SJCRH30 (cell line): ENCODE measurements at regions not wholly inside any gene's neighbourhood (a gene's known extent, or its start where the extent isn't known, plus 50 kb on each side); places are given as distances from the start of the nearest gene placed in this dataset.

Experiments used
- DNase-seq, 2 experiments: peaks; one replicate each; pipeline ENCODE4 v3.0.0-alpha.2; 2015 to 2020
- H3K27ac ChIP-seq: fragments of 250-450 bp; sonication (Bioruptor Pico); 2 replicates; pipeline ENCODE4 v1.5.1; 2020; ENCODE audit warnings: mild to moderate bottlenecking, moderate library complexity
- H3K27me3 ChIP-seq: fragments of 250-450 bp; sonication (Bioruptor Pico); 2 replicates; pipeline ENCODE4 v1.5.1; 2020; ENCODE audit warnings: mild to moderate bottlenecking, moderate library complexity
- H3K36me3 ChIP-seq: fragments of 250-450 bp; sonication (Bioruptor Pico); 2 replicates; pipeline ENCODE4 v1.5.1; 2020; ENCODE audit warnings: mild to moderate bottlenecking, moderate library complexity
- H3K4me1 ChIP-seq: fragments of 250-450 bp; sonication (Bioruptor Pico); 2 replicates; pipeline ENCODE4 v1.5.1; 2020; ENCODE audit warnings: mild to moderate bottlenecking, moderate library complexity
- H3K4me3 ChIP-seq: fragments of 250-450 bp; sonication (Bioruptor Pico); 2 replicates; pipeline ENCODE4 v1.5.1; 2020; ENCODE audit warnings: mild to moderate bottlenecking, moderate library complexity
- H3K9me3 ChIP-seq: fragments of 250-450 bp; sonication (Bioruptor Pico); replicated peaks from 2 replicates; pipeline ENCODE4 v1.5.1; 2020; ENCODE audit warnings: mild to moderate bottlenecking, moderate library complexity

GRCh38 chr9:127553793-127554192, 58.3 kb upstream of the STXBP1 start:
- peaks cover 41% of the 10 kb centered on the region for H3K4me1 ChIP-seq
- no peaks in the 10 kb centered on the region for H3K9me3 ChIP-seq
- no peaks in the 10 kb centered on the region for H3K27me3 ChIP-seq
- no peak overlapping the region for H3K4me3 ChIP-seq
- no peak overlapping the region for H3K27ac ChIP-seq
- H3K36me3 ChIP-seq = 0 out of 2 replicates have a peak, but pooled peaks cover 3% of the 10 kb centered on the region
- DNase-seq = no peak

- DNase-seq = peak; percentile 72 to 84
- Histone ChIP-seq H3K36me3 (0 out of 2 replicates have a peak, but pooled peaks cover 3% of the 10 kb centered on the region), H3K4me3 (no peak overlapping the region)
Observed at GRCh38 chr9:127554966-127555839, 56.9 kb upstream of the STXBP1 start.

DNA sequence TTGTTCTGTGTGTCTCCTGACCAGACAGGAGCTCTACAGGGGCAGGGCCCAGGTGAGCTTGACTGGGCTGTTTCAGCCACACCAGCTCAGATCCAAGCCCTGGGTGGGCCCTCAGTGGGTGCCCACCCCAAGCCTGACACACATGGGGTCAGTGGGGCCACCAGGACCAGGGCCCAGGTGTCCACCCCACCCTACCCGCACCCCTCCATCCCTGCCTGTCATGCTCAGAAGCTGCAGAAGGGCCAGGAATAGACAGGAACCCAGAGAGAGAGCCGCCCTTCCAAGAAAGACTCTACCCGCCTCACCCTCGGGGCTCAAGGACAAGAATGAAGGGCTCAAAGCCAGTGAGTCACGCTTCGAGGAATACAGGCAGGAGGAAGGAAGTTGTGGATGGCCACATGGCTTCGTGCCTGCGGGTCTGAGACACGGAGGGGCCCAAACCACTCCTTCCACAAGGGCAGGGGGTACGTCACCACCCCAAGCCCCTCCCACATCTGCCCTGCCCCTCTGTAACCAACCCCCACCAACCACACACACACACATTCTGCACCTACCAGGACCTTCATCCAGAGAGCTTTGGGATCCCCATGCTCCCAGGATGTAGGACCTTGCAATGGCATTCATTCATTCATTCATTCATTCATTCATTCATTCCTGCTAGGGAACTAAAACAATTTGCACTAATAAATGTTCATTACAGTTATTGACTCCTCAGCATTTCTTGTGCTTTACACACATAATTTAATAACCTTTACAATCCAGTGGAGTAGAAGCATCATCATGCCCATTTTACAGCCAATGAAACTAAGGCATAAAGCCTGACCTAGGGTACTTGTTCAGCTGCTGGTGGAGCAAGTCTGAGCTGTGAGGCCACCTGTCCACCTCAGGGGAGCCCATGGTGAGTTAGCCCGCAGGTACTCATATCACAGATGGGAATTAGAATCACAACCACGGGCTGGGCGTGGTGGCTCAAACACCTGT, 55.9 kb upstream of the STXBP1 start:
- H3K27me3 ChIP-seq = no peaks in the 10 kb centered on the region
- no peak overlapping the region for H3K4me3 ChIP-seq
- H3K4me1 ChIP-seq = peaks cover 52% of the 10 kb centered on the region
- peaks cover 10% of the 10 kb centered on the region for H3K36me3 ChIP-seq
- H3K9me3 ChIP-seq = no peaks in the 10 kb centered on the region
- peak overlapping the region; percentile 86 for H3K27ac ChIP-seq
- DNase-seq = peak; percentile 69 to 78

More at GRCh38 chr9:127554966-127555839, 56.9 kb upstream of the STXBP1 start:
- Histone ChIP-seq H3K4me1 (peaks cover 47% of the 10 kb centered on the region), H3K27me3 (no peaks in the 10 kb centered on the region), H3K27ac (peak overlapping the region; percentile 86), H3K9me3 (no peaks in the 10 kb centered on the region)

GRCh38 chr9:127556871-127557270, 55.2 kb upstream of the STXBP1 start:
- H3K27me3 ChIP-seq = no peaks in the 10 kb centered on the region
- H3K27ac ChIP-seq = peak overlapping the region; percentile 46
- peaks cover 58% of the 10 kb centered on the region for H3K4me1 ChIP-seq
- DNase-seq = no peak
- H3K9me3 ChIP-seq = no peaks in the 10 kb centered on the region
- H3K36me3 ChIP-seq = peaks cover 10% of the 10 kb centered on the region
- H3K4me3 ChIP-seq = no peak overlapping the region

DNA sequence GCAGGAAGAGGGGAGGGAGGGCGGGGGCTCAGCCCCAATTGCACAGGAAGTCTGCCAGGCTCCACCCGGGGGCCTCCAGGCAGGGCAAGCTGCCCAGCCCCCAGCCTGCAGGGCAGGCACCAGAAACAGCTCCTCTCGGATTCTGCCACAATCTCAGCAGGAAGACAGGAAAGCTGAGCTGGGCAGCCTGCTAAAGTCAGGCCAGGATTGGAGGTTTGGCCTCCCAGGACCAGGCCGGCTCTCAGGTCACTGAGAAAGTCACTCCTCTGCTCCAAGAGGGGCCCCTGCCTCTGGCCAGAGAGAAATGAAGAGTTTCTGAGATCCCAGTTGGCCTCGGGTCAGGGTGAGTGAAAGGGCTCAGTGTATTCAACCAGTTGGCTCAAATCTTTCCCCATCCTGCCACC, 54.6 kb upstream of the STXBP1 start:
- Histone ChIP-seq H3K9me3 (no peaks in the 10 kb centered on the region), H3K4me1 (peaks cover 63% of the 10 kb centered on the region), H3K27ac (peak overlapping the region; percentile 46), H3K36me3 (peaks cover 10% of the 10 kb centered on the region), H3K4me3 (no peak overlapping the region), H3K27me3 (no peaks in the 10 kb centered on the region)
- DNase-seq = peak; percentile 75 to 84

DNA sequence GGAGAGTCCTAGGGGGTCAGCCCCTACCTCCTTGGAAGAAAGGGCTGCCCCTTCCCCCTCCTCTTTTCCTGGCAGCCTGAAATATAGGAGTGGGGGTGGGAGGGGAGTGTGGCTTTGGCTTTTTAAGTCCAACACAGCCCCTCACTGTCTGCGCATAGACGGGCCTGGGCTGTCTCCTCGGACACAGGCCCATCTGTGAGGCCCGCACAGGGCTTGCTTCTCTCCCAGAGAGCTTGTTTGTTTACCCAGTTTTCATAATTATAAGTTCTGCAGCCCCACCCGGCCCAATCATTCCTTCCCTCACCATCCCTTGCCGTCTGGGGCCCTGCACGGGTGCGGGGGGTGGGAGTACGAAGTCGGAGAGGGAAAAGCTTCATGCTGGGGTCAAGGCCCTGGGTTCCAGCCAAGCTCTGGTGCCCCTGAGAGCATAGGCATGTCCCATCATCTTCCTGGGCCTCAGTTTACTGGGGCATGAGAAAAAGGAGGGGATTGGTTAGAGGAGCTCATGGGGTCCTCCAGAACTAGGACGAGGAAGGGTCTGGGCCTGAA, 54.0 kb upstream of the STXBP1 start:
- Histone ChIP-seq H3K4me3 (no peak overlapping the region), H3K36me3 (peaks cover 10% of the 10 kb centered on the region), H3K27me3 (no peaks in the 10 kb centered on the region), H3K4me1 (peaks cover 66% of the 10 kb centered on the region), H3K9me3 (no peaks in the 10 kb centered on the region), H3K27ac (peak overlapping the region; percentile 46)
- DNase-seq = no peak

DNA sequence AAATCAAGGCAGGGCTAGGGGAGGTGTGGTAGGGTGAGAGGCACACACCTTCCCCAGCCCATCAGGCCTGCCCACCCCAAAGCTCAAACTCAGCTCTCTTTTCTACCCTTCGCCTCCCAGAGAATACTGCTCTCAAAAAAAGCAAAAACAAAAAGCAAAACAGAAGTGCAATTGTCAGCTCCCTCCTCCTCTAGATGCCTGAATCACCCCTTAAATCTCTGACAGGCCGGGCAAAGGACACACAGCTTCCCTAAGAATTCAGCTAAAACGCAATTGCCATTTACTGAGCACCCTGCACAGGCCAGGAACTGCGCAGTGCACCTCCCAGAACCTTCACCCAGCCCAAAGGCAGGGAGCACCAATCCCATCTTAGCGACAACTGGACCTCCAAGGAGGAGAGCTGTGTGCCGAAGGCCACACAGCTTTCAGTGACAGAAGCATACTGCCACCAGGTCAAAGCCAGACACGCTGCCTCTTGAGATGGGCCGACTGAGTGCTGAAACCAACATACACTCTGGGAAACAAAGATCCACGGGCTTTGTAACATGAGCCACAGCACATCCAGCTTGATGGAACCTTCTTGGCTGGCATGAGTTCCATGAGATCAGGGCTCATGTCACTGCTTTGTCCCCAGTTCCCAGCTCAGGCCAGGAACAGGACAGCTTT, 53.4 kb upstream of the STXBP1 start:
- DNase-seq = no peak
- Histone ChIP-seq H3K4me1 (peaks cover 66% of the 10 kb centered on the region), H3K27me3 (no peaks in the 10 kb centered on the region), H3K36me3 (peaks cover 11% of the 10 kb centered on the region), H3K27ac (no peak overlapping the region), H3K9me3 (no peaks in the 10 kb centered on the region), H3K4me3 (no peak overlapping the region)

GRCh38 chr9:127559247-127559680, 52.8 kb upstream of the STXBP1 start:
- H3K4me1 ChIP-seq = peaks cover 66% of the 10 kb centered on the region
- H3K27me3 ChIP-seq = no peaks in the 10 kb centered on the region
- H3K4me3 ChIP-seq = no peak overlapping the region
- H3K36me3 ChIP-seq = peaks cover 14% of the 10 kb centered on the region
- no peaks in the 10 kb centered on the region for H3K9me3 ChIP-seq
- H3K27ac ChIP-seq = no peak overlapping the region
- no peak for DNase-seq

- H3K4me3 ChIP-seq = no peak overlapping the region
Observed at GRCh38 chr9:127561491-127562278, 50.4 kb upstream of the STXBP1 start.

More at GRCh38 chr9:127561491-127562278, 50.4 kb upstream of the STXBP1 start:
- DNase-seq = peak; percentile 95 to 97
- H3K36me3 ChIP-seq = peaks cover 13% of the 10 kb centered on the region
- peak overlapping the region; percentile 28; the same call in 1 of the 2 replicates for H3K27ac ChIP-seq
- H3K27me3 ChIP-seq = no peaks in the 10 kb centered on the region
- peaks cover 44% of the 10 kb centered on the region for H3K4me1 ChIP-seq
- H3K9me3 ChIP-seq = no peaks in the 10 kb centered on the region
